GM12892 (cell line): ENCODE measurements at regions not wholly inside any gene's neighbourhood (a gene's known extent, or its start where the extent isn't known, plus 50 kb on each side); places are given as distances from the start of the nearest gene placed in this dataset.

Experiments used
- POLR2A ChIP-seq: IDR thresholded peaks from 2 replicates; pipeline ENCODE4 v1.6.1; 2011; ENCODE audit warnings: low read depth, low read length, control low read depth
- POLR2AphosphoS5 ChIP-seq: IDR thresholded peaks from 2 replicates; pipeline ENCODE4 v1.6.1; 2011; ENCODE audit warnings: low read depth, low read length, control low read depth

GRCh38 chr12:58459191-58459590 is 461.1 kb downstream of the LRIG3 start:
- no peak for TF ChIP-seq POLR2AphosphoS5
- no peak for TF ChIP-seq POLR2A
